Epithelial cell of esophagus (primary cell): ENCODE measurements at regions not wholly inside any gene's neighbourhood (a gene's known extent, or its start where the extent isn't known, plus 50 kb on each side); places are given as distances from the start of the nearest gene placed in this dataset.
"Not testable (repeated sequence)": the region's sequence is repeated elsewhere in the genome, so short reads cannot be mapped to it uniquely, and the experiment has no call there.

Source experiments
- DNase-seq: peaks from one replicate; pipeline ENCODE4 v3.0.0; 2010; ENCODE audit warnings: low read depth
- H3K4me3 ChIP-seq: 2 replicates; pipeline ENCODE4 v1.5.1; 2011; ENCODE audit warnings: mild to moderate bottlenecking, low read length, control low read depth
- CTCF ChIP-seq: IDR thresholded peaks from 2 replicates; pipeline ENCODE4 v1.5.1; 2011; ENCODE audit warnings: low read depth, mild to moderate bottlenecking, low read length, control low read depth, inconsistent platforms; ENCODE audit not compliant: insufficient read depth; ENCODE audit errors: missing control alignments

GRCh38 chrX:27251369-27251768 lies 211.8 kb downstream of the PPP4R3C start:
- no peak for TF ChIP-seq CTCF
- no peak for DNase-seq
- H3K4me3 ChIP-seq = no peak overlapping the region

- TF ChIP-seq CTCF = no peak
- H3K4me3 ChIP-seq = no peak overlapping the region
- no peak for DNase-seq
Measured at GRCh38 chrX:27242581-27242980, 220.6 kb downstream of the PPP4R3C start.

DNA sequence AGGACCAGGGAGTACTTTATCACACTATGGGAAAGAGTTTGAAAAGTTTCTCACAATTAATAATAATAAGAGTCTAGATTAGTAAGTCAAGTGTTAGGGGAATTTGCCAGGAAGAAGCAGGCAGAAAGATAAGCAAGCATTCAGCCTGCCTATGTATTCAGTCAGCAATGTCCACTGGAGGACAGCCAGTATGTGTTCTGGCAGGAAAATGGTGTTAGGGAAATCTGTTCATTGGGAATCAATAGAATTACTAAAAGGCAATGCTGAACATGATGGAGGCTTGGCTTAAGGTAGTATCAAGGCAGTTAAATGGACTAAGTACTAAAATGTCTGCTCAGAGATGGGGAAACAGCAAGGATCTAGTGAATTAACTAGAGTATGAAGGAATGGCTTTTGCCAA lies 221.2 kb downstream of the PPP4R3C start:
- no peak for TF ChIP-seq CTCF
- no peak for DNase-seq
- H3K4me3 ChIP-seq = no peak overlapping the region

DNA sequence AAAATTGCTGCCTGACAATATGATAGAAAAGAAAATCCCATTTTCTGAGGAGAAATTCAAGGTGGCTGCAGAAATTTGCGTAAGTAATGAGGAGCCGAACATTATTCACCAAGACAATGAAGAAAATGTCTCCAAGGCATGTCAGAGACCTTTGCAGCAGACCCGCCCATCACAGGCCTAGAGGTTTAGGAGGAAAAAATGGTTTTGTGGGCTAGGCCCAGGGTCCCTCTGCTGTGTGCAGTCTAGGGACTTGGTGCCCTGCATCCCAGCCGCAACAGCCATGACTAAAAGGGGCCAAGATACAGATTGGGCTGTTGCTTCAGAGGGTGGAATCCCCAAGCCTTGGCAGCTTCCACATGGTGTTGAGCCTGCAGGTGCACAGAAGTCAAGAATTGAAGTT lies 223.1 kb downstream of the PPP4R3C start:
- not testable (repeated sequence) for H3K4me3 ChIP-seq, DNase-seq

GRCh38 chrX:27236681-27237080 lies 226.5 kb downstream of the PPP4R3C start:
- no peak for TF ChIP-seq CTCF
- DNase-seq = no peak
- H3K4me3 ChIP-seq = no peak overlapping the region

GRCh38 chrX:27229721-27230120 lies 233.4 kb downstream of the PPP4R3C start:
- TF ChIP-seq CTCF = no peak
- no peak for DNase-seq
- H3K4me3 ChIP-seq = no peak overlapping the region

GRCh38 chrX:27222661-27223060 lies 240.5 kb downstream of the PPP4R3C start:
- H3K4me3 ChIP-seq = no peak overlapping the region

More at GRCh38 chrX:27222661-27223060, 240.5 kb downstream of the PPP4R3C start:
- DNase-seq = no peak
- TF ChIP-seq CTCF = no peak
